ENCODE measurements at regions not wholly inside any gene's neighbourhood (a gene's known extent, or its start where the extent isn't known, plus 50 kb on each side); places are given as distances from the start of the nearest gene placed in this dataset.

DNA sequence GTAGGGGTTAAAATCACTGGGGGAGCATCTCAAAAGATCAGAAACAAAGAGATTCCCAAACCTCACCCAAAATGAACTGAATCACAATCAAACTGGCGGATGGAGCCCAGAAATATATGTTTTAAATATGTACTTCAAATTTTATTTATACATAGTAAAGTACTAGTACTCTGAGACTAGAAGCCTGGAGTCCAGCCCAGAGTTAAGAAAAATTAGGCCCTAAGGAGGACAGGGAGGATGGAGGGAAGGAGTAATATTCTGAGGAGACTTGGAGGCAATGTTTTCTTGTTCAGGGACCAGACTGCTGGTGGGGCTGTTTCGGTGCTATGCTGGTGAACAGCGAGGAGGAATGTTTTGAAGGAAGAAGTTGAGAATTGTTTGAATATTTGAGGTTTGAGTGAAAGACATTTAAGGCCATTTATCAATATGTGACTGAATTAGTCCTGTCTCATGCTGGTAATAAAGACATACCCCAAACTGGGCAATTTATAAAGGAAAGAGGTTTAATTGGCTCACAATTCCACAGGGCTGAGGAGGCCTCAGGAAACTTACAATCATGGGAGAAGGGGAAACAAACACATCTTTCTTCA is 552.4 kb upstream of the DAB2 start:
- Histone ChIP-seq H3K27ac (no peak overlapping the region), H3K4me3 (no peak overlapping the region), H3K27me3 (no peaks in the 10 kb centered on the region), H3K4me1 (no peaks in the 10 kb centered on the region), H3K36me3 (no peaks in the 10 kb centered on the region), H3K9me3 (no peaks in the 10 kb centered on the region)
- DNase-seq (ENCODE audit: low spot score in 2 of 2), result no peak
- intact Hi-C loops (cut with DNase I), result no loop called here
- TF ChIP-seq, protein P1, sequence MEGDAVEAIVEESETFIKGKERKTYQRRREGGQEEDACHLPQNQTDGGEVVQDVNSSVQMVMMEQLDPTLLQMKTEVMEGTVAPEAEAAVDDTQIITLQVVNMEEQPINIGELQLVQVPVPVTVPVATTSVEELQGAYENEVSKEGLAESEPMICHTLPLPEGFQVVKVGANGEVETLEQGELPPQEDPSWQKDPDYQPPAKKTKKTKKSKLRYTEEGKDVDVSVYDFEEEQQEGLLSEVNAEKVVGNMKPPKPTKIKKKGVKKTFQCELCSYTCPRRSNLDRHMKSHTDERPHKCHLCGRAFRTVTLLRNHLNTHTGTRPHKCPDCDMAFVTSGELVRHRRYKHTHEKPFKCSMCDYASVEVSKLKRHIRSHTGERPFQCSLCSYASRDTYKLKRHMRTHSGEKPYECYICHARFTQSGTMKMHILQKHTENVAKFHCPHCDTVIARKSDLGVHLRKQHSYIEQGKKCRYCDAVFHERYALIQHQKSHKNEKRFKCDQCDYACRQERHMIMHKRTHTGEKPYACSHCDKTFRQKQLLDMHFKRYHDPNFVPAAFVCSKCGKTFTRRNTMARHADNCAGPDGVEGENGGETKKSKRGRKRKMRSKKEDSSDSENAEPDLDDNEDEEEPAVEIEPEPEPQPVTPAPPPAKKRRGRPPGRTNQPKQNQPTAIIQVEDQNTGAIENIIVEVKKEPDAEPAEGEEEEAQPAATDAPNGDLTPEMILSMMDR (IDR thresholded peaks at IDR 0.05), result no peak

DNA sequence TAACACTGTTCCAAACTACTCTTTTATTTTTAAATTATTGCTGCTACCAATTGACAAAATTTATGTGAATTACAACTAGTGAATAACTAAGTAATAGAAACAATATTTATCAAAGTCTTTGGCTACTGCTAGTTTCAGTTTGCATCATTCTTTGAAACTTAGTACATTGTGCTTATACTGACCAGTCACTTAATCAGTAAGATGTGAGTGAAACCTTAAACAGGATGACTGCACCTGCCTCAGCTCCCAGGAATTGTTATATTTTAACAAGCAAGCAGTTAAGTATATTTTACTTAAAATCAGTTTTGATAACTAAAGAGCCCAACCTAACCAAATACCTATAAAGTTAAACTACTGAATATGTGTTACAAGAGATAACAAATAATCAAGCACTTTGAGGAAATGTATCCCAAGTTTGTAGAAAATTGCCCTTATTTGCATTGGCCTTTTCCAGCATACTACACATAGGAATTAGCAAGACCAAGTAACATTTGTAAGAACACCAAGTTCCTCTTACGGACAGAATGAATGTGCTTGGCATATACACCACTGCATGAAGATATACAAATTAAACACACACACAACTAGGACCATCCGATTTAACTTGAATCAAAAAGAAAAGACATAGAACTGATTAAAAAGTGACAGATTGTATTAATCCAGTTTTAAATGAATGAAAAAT is 545.5 kb upstream of the DAB2 start:
- Histone ChIP-seq H3K27ac (no peak overlapping the region), H3K4me3 (no peak overlapping the region), H3K4me1 (no peaks in the 10 kb centered on the region), H3K36me3 (no peaks in the 10 kb centered on the region), H3K27me3 (no peaks in the 10 kb centered on the region), H3K9me3 (no peaks in the 10 kb centered on the region)
- intact Hi-C loops (cut with DNase I), result no loop called here
- DNase-seq (ENCODE audit: low spot score in 2 of 2), result no peak
- TF ChIP-seq, protein P1 (IDR thresholded peaks at IDR 0.05), result no peak

DNA sequence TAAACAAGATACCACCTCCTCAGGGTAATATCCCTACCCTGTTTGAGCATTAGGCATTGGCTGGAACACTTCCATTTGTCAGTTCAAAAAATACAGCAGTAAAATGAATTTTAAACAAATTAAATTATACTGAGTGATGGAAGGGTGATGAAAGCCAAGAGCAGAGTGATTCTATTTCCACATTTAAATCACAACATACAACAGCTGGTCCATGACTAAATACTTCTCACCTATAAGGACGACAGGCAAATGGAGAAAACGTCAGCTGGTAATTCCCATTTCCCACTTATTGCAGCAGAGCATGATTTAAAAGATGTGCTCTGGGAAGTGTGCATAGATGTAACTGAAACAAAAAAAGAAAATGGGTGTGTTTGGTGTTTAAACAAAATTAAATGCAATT is 543.6 kb upstream of the DAB2 start:
- H3K4me3 ChIP-seq, result no peak overlapping the region
- DNase-seq (ENCODE audit: low spot score in 2 of 2), result no peak
- intact Hi-C loops (cut with DNase I), result no loop called here
- no peak overlapping the region for H3K27ac ChIP-seq
- TF ChIP-seq, protein P1 (IDR thresholded peaks at IDR 0.05), result no peak
- no peaks in the 10 kb centered on the region for H3K27me3 ChIP-seq
- no peaks in the 10 kb centered on the region for H3K36me3 ChIP-seq
- no peaks in the 10 kb centered on the region for H3K4me1 ChIP-seq
- H3K9me3 ChIP-seq, result no peaks in the 10 kb centered on the region

DNA sequence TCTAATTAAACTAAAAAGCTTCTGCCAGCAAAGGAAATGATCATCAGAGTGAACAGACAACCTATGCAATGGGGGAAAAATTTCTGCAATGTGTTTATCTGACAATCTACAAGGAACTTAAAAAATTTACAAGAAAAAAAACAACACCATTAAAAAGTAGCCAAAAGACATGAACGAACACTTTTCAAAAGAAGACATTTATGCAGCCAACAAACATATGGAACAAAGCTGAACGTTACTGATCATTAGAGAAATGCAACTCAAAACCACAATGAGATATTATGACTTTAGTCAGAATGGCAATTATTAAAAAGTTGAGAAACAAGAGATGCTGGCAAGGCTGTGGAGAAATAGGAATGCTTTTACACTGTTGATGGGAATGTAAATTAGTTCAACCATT is 530.4 kb upstream of the DAB2 start:
- H3K36me3 ChIP-seq, result no peaks in the 10 kb centered on the region
- H3K27ac ChIP-seq, result no peak overlapping the region
- intact Hi-C loops (cut with DNase I), result no loop called here
- no peaks in the 10 kb centered on the region for H3K27me3 ChIP-seq
- H3K4me3 ChIP-seq, result no peak overlapping the region
- no peaks in the 10 kb centered on the region for H3K4me1 ChIP-seq
- no peak for DNase-seq (ENCODE audit: low spot score in 2 of 2)
- peaks cover 0 to 10% of the 10 kb centered on the region in 2 donors for H3K9me3 ChIP-seq
- TF ChIP-seq, protein P1 (IDR thresholded peaks at IDR 0.05), result no peak

DNA sequence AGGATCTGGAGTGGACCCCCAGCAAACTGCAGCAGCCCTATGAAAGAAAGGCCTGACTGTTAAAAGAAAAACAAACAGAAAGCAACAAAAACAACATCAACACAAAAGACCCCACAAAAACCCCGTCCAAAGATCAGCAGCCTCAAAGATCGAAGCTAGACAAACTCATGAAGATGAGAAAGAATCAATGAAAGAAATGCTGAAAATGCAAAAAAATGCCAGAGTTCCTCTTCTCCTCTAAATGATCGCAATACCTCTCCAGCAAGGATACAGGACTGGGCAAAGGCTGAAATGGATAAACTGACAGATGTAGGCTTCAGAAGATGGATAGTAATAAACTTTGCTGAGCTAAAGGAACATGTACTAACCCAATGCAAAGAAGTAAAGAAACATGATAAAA is 526.3 kb upstream of the DAB2 start:
- intact Hi-C loops (cut with DNase I), result no loop called here

More for the DNA sequence above, 526.3 kb upstream of the DAB2 start:
- Histone ChIP-seq H3K4me3 (no peak overlapping the region), H3K27me3 (no peaks in the 10 kb centered on the region), H3K27ac (no peak overlapping the region), H3K9me3 (peaks cover 0 to 10% of the 10 kb centered on the region in 2 donors), H3K4me1 (no peaks in the 10 kb centered on the region), H3K36me3 (no peaks in the 10 kb centered on the region)
- TF ChIP-seq, protein P1 (IDR thresholded peaks at IDR 0.05), result no peak
- no peak for DNase-seq (ENCODE audit: low spot score in 2 of 2)

Data from ascending aorta (tissue), 2 donors.